ENCODE measurements at regions not wholly inside any gene's neighbourhood (a gene's known extent, or its start where the extent isn't known, plus 50 kb on each side); places are given as distances from the start of the nearest gene placed in this dataset.

GRCh38 chr4:54497947-54498346 is 159.8 kb upstream of the KIT start:
- DNase-seq (ENCODE audit: low read depth in 2 of 2): no peak
- H3K4me3 ChIP-seq (replicated peaks in 1 of 2; ENCODE audit: low read depth in 2 of 2, low read length in 2 of 2): no peak overlapping the region
- no peak for TF ChIP-seq CTCF (IDR thresholded peaks at IDR 0.05; ENCODE audit: low read depth, low read length)

- TF ChIP-seq CTCF (IDR thresholded peaks at IDR 0.05; ENCODE audit: low read depth, low read length): no peak
- peak; percentile 23 to 77 for DNase-seq (ENCODE audit: low read depth in 2 of 2)
- no peak overlapping the region for H3K4me3 ChIP-seq (replicated peaks in 1 of 2; ENCODE audit: low read depth in 2 of 2, low read length in 2 of 2)
Observed at GRCh38 chr4:54498661-54499111, 159.1 kb upstream of the KIT start.

GRCh38 chr4:54499308-54500074 is 158.3 kb upstream of the KIT start:
- DNase-seq (ENCODE audit: low read depth in 2 of 2): peak in 1 of 2 donors; percentile 45
- no peak overlapping the region for H3K4me3 ChIP-seq (replicated peaks in 1 of 2; ENCODE audit: low read depth in 2 of 2, low read length in 2 of 2)
- no peak for TF ChIP-seq CTCF (IDR thresholded peaks at IDR 0.05; ENCODE audit: low read depth, low read length)

GRCh38 chr4:54505362-54505761 is 152.4 kb upstream of the KIT start:
- H3K4me3 ChIP-seq (replicated peaks in 1 of 2; ENCODE audit: low read depth in 2 of 2, low read length in 2 of 2): no peak overlapping the region
- TF ChIP-seq CTCF (IDR thresholded peaks at IDR 0.05; ENCODE audit: low read depth, low read length): no peak
- DNase-seq (ENCODE audit: low read depth in 2 of 2): no peak

- TF ChIP-seq CTCF (IDR thresholded peaks at IDR 0.05; ENCODE audit: low read depth, low read length): no peak
- no peak for DNase-seq (ENCODE audit: low read depth in 2 of 2)
- no peak overlapping the region for H3K4me3 ChIP-seq (replicated peaks in 1 of 2; ENCODE audit: low read depth in 2 of 2, low read length in 2 of 2)
Observed at GRCh38 chr4:54505996-54506395, 151.8 kb upstream of the KIT start.

- no peak for TF ChIP-seq CTCF (IDR thresholded peaks at IDR 0.05; ENCODE audit: low read depth, low read length)
- DNase-seq (ENCODE audit: low read depth in 2 of 2): no peak
- H3K4me3 ChIP-seq (replicated peaks in 1 of 2; ENCODE audit: low read depth in 2 of 2, low read length in 2 of 2): no peak overlapping the region
Observed at GRCh38 chr4:54509057-54509456, 148.7 kb upstream of the KIT start.

GRCh38 chr4:54513204-54513603 is 144.6 kb upstream of the KIT start:
- DNase-seq (ENCODE audit: low read depth in 2 of 2): peak; percentile 83 to 92
- no peak for TF ChIP-seq CTCF (IDR thresholded peaks at IDR 0.05; ENCODE audit: low read depth, low read length)
- no peak overlapping the region for H3K4me3 ChIP-seq (replicated peaks in 1 of 2; ENCODE audit: low read depth in 2 of 2, low read length in 2 of 2)
